SH-SY5Y (cell line): ENCODE measurements at regions not wholly inside any gene's neighbourhood (a gene's known extent, or its start where the extent isn't known, plus 50 kb on each side); places are given as distances from the start of the nearest gene placed in this dataset.

Source experiments
- GATA2 ChIP-seq: IDR thresholded peaks from 2 replicates; pipeline ENCODE4 v1.6.1; 2011; ENCODE audit warnings: mild to moderate bottlenecking, low read depth, low read length
- GATA3 ChIP-seq: IDR thresholded peaks from 2 replicates; pipeline ENCODE4 v1.6.1; 2011; ENCODE audit warnings: low read depth, mild to moderate bottlenecking, low read length, moderate library complexity

GRCh38 chr11:23680488-23681230, 816.2 kb upstream of the LUZP2 start:
- TF ChIP-seq GATA3 (no peak), GATA2 (no peak)
